Spleen (tissue), 7 donors: ENCODE measurements at regions not wholly inside any gene's neighbourhood (a gene's known extent, or its start where the extent isn't known, plus 50 kb on each side); places are given as distances from the start of the nearest gene placed in this dataset.

Experiments used
- CTCF ChIP-seq, 11 experiments: fragments of 200-600 bp in 7 of 11; fragments of 450-650 bp in 4 of 11; sonication (generic) in 4 of 11; IDR thresholded peaks in 8 of 11; conservative IDR thresholded peaks in 3 of 11; 1 replicate in 7 of 11; 2 replicates in 4 of 11; pipeline versions ENCODE4 v1.4.0 to v1.8.0; 2016 to 2021; ENCODE audit warnings: antibody characterized with exemption in 11 of 11, inconsistent platforms in 4 of 11, mild to moderate bottlenecking in 1 of 11
- POLR2A ChIP-seq, 3 donors: fragments of 450-650 bp; IDR thresholded peaks; one replicate each; pipeline ENCODE4 v1.5.1; 2017; ENCODE audit warnings: antibody characterized with exemption in 3 of 3, mild to moderate bottlenecking in 1 of 3
- donor health status: DM: no; HTN: no; CAD: no; lungs with moderate emphysema.
- donor health status: DM: no; HTN: no; CAD: no.
- donor health status: DM: no; HTN: no; CAD: no.

DNA sequence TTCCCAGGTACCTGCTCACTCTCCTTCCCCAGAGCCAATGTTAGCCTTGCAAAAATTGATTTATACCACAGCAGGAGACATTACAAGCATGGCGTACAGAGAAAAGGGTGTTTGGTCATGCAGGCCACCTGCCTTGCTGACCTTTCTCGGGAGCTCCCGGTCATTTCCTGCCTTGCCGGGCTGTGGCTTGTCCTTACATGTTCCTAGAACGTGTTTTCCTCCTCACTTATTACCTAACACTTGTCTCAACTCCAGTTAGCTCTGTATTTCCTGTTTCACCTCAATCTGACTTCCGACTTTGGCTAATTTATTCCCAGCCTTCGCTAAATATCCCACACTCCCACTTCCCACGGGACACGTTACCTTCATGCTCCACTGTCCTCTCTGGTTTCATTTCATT is 282.5 kb downstream of the ICE1 start:
- TF ChIP-seq CTCF (IDR thresholded peaks at IDR 0.05 in 8 of 11, conservative IDR thresholded peaks at IDR 0.05 in 3 of 11) (no peak), POLR2A (IDR thresholded peaks at IDR 0.05) (no peak)
